ENCODE measurements at regions not wholly inside any gene's neighbourhood (a gene's known extent, or its start where the extent isn't known, plus 50 kb on each side); places are given as distances from the start of the nearest gene placed in this dataset.

- TF ChIP-seq CTCF (conservative IDR thresholded peaks at IDR 0.05 in 1 of 2, IDR thresholded peaks at IDR 0.05 in 1 of 2; ENCODE audit: low read depth in 1 of 2, low read length in 2 of 2) (no peak), EZH2 (IDR thresholded peaks at IDR 0.05; ENCODE audit: low read length, missing control alignments) (no peak)
These were observed 87.9 kb upstream of the TMEM106B start for GRCh38 chr7:12123172-12123571.

Measured in fibroblast of lung (primary cell).